ENCODE measurements at regions not wholly inside any gene's neighbourhood (a gene's known extent, or its start where the extent isn't known, plus 50 kb on each side); places are given as distances from the start of the nearest gene placed in this dataset.

- TF ChIP-seq CTCF (IDR thresholded peaks at IDR 0.05) (no peak), POLR2AphosphoS5 (IDR thresholded peaks at IDR 0.05) (no peak)
Measured at GRCh38 chr15:38085931-38086568, 151.6 kb downstream of the TMCO5A start.
